Vagina (tissue), 2 donors: ENCODE measurements at regions not wholly inside any gene's neighbourhood (a gene's known extent, or its start where the extent isn't known, plus 50 kb on each side); places are given as distances from the start of the nearest gene placed in this dataset.

ENCODE experiments used
- DNase-seq, 2 donors: peaks; one replicate each; pipeline ENCODE4 v3.0.0-alpha.2; 2017; ENCODE audit errors: extremely low spot score in 2 of 2
- H3K27ac ChIP-seq: fragments of 200-600 bp; sonication (generic); one replicate; pipeline ENCODE4 v1.5.1; 2019
- H3K27me3 ChIP-seq: fragments of 200-600 bp; sonication (generic); one replicate; pipeline ENCODE4 v1.5.1; 2019
- H3K36me3 ChIP-seq, 2 donors: fragments of 200-600 bp; sonication (generic); one replicate each; pipeline ENCODE4 v1.5.1; 2017 to 2019
- H3K4me1 ChIP-seq: fragments of 200-600 bp; sonication (generic); one replicate; pipeline ENCODE4 v1.5.1; 2019
- H3K4me3 ChIP-seq, 2 donors: fragments of 200-600 bp; sonication (generic); 1 replicate in 1 of 2; 2 replicates in 1 of 2; pipeline ENCODE4 v1.5.1; 2016 to 2019
- H3K9me3 ChIP-seq: fragments of 200-600 bp; sonication (generic); one replicate; pipeline ENCODE4 v1.5.1; 2019
- CTCF ChIP-seq, 3 experiments: fragments of 450-650 bp in 2 of 3; fragments of 200-600 bp in 1 of 3; sonication (generic) in 1 of 3; IDR thresholded peaks; one replicate each; pipeline ENCODE4 v1.5.1; 2017 to 2019; ENCODE audit warnings: antibody characterized with exemption in 3 of 3, mild to moderate bottlenecking in 2 of 3, moderate library complexity in 2 of 3
- POLR2A ChIP-seq, 2 donors: fragments of 450-650 bp; IDR thresholded peaks; one replicate each; pipeline ENCODE4 v1.6.1; 2017; ENCODE audit warnings: antibody characterized with exemption in 2 of 2, mild to moderate bottlenecking in 2 of 2, moderate library complexity in 2 of 2
- POLR2AphosphoS5 ChIP-seq, 2 donors: sonication (generic); formaldehyde crosslinking; IDR thresholded peaks; one replicate each; pipeline ENCODE4 v1.9.0; 2017; ENCODE audit warnings: antibody characterized with exemption in 2 of 2, mild to moderate bottlenecking in 2 of 2, low read depth in 1 of 2; ENCODE audit not compliant: insufficient read depth in 1 of 2
- intact Hi-C: fragments of 100-400 bp; cut with DNase I; formaldehyde crosslinking; loops from one replicate; pipeline ENCODE4 v1.15.1; 2023

GRCh38 chr14:28321475-28322244 is 444.9 kb upstream of the FOXG1 start:
- Histone ChIP-seq H3K27me3 (no peaks in the 10 kb centered on the region), H3K9me3 (no peaks in the 10 kb centered on the region), H3K36me3 (no peaks in the 10 kb centered on the region), H3K4me1 (no peaks in the 10 kb centered on the region), H3K27ac (no peak overlapping the region), H3K4me3 (no peak overlapping the region)
- no peak for DNase-seq
- intact Hi-C loops, result no loop called here
- no peak for TF ChIP-seq POLR2AphosphoS5 (IDR thresholded peaks at IDR 0.05; ENCODE audit: insufficient read depth in 1 of 2, low read depth in 1 of 2)

GRCh38 chr14:28323366-28323765 is 443.2 kb upstream of the FOXG1 start:
- Histone ChIP-seq H3K9me3 (no peaks in the 10 kb centered on the region), H3K27ac (no peak overlapping the region), H3K4me3 (no peak overlapping the region), H3K36me3 (no peaks in the 10 kb centered on the region), H3K27me3 (no peaks in the 10 kb centered on the region), H3K4me1 (no peaks in the 10 kb centered on the region)
- intact Hi-C loops, result no loop called here
- no peak for DNase-seq
- TF ChIP-seq CTCF (IDR thresholded peaks at IDR 0.05), result no peak

- H3K4me3 ChIP-seq, result no peak overlapping the region
- no peaks in the 10 kb centered on the region for H3K4me1 ChIP-seq
- H3K36me3 ChIP-seq, result no peaks in the 10 kb centered on the region
- H3K27ac ChIP-seq, result no peak overlapping the region
- TF ChIP-seq POLR2AphosphoS5 (IDR thresholded peaks at IDR 0.05; ENCODE audit: insufficient read depth in 1 of 2, low read depth in 1 of 2) (no peak), POLR2A (IDR thresholded peaks at IDR 0.05) (no peak), CTCF (IDR thresholded peaks at IDR 0.05) (no peak)
- no peaks in the 10 kb centered on the region for H3K9me3 ChIP-seq
- intact Hi-C loops, result no loop called here
- DNase-seq, result no peak
- H3K27me3 ChIP-seq, result no peaks in the 10 kb centered on the region
These were observed 442.4 kb upstream of the FOXG1 start for GRCh38 chr14:28323951-28324741.

GRCh38 chr14:28340816-28341215 is 425.8 kb upstream of the FOXG1 start:
- DNase-seq, result no peak
- Histone ChIP-seq H3K9me3 (no peaks in the 10 kb centered on the region), H3K36me3 (no peaks in the 10 kb centered on the region), H3K27ac (no peak overlapping the region), H3K4me1 (no peaks in the 10 kb centered on the region), H3K27me3 (no peaks in the 10 kb centered on the region), H3K4me3 (no peak overlapping the region)
- intact Hi-C loops, result no loop called here
- no peak for TF ChIP-seq POLR2AphosphoS5 (IDR thresholded peaks at IDR 0.05; ENCODE audit: insufficient read depth in 1 of 2, low read depth in 1 of 2)
- no peak for TF ChIP-seq POLR2A (IDR thresholded peaks at IDR 0.05)
- TF ChIP-seq CTCF (IDR thresholded peaks at IDR 0.05), result no peak

- intact Hi-C loops, result no loop called here
- DNase-seq, result no peak
- Histone ChIP-seq H3K9me3 (no peaks in the 10 kb centered on the region), H3K36me3 (no peaks in the 10 kb centered on the region), H3K4me3 (no peak overlapping the region), H3K27me3 (no peaks in the 10 kb centered on the region), H3K4me1 (no peaks in the 10 kb centered on the region), H3K27ac (no peak overlapping the region)
- TF ChIP-seq POLR2AphosphoS5 (IDR thresholded peaks at IDR 0.05; ENCODE audit: insufficient read depth in 1 of 2, low read depth in 1 of 2), result no peak
- no peak for TF ChIP-seq POLR2A (IDR thresholded peaks at IDR 0.05)
- no peak for TF ChIP-seq CTCF (IDR thresholded peaks at IDR 0.05)
These were observed 422.2 kb upstream of the FOXG1 start for GRCh38 chr14:28344381-28344780.
